Osteocyte (in vitro differentiated cells): ENCODE measurements at regions not wholly inside any gene's neighbourhood (a gene's known extent, or its start where the extent isn't known, plus 50 kb on each side); places are given as distances from the start of the nearest gene placed in this dataset.

Experiments used
- DNase-seq: peaks from one replicate; pipeline ENCODE4 v3.0.0; 2021; ENCODE audit warnings: mixed read lengths; ENCODE audit not compliant: unreplicated experiment; ENCODE audit errors: extremely low spot score
- H3K27ac Mint-ChIP-seq: one replicate; pipeline ENCODE4 v1.8.0; 2021; ENCODE audit warnings: mild to moderate bottlenecking, mixed read lengths; ENCODE audit not compliant: unreplicated experiment
- H3K27me3 Mint-ChIP-seq: one replicate; pipeline ENCODE4 v1.8.0; 2021; ENCODE audit warnings: mixed read lengths; ENCODE audit not compliant: unreplicated experiment
- H3K36me3 Mint-ChIP-seq: one replicate; pipeline ENCODE4 v1.8.0; 2021; ENCODE audit warnings: mixed read lengths; ENCODE audit not compliant: unreplicated experiment
- H3K4me1 Mint-ChIP-seq: one replicate; pipeline ENCODE4 v1.8.0; 2021; ENCODE audit warnings: mixed read lengths; ENCODE audit not compliant: unreplicated experiment
- H3K4me3 Mint-ChIP-seq: one replicate; pipeline ENCODE4 v1.8.0; 2021; ENCODE audit warnings: mild to moderate bottlenecking, moderate library complexity, mixed read lengths; ENCODE audit not compliant: unreplicated experiment
- H3K9me3 Mint-ChIP-seq: one replicate; pipeline ENCODE4 v1.8.0; 2021; ENCODE audit warnings: mixed read lengths; ENCODE audit not compliant: unreplicated experiment
- TF ChIP-seq, protein P1 (sequence below): fragments of 200-600 bp; sonication (generic); IDR thresholded peaks from 2 replicates; pipeline ENCODE4 v1.5.0; 2021; ENCODE audit warnings: antibody characterized with exemption, mild to moderate bottlenecking, moderate library complexity

DNA sequence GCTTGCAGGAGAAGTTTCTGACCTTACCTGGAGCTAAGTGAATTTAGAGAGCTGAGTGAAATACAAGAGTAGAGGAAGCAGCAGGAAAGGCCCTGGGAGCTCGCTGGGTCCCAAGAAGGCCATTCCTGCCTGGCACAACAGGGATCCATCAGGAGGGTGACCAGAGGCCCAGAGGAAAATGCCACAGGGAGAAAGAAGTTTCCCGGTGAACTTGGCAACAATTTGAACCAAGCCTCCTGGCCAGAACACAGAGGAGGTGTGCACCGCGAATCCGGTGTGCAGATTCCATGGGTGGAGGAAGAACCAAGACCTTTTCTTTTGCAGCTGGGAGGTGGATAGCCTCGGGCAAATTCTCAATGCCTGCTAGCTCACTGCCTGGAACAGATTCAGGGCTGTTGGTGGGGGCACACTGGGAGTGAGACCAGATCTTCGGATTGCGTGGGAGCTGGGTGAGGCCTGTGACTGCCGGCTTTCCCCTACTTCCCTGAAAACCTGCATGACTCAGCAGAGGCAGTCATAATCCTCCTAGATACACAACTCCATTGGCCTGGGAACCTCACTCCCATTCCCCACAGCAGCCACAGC lies 1850.9 kb upstream of the NUDT12 start:
- TF ChIP-seq, protein P1, sequence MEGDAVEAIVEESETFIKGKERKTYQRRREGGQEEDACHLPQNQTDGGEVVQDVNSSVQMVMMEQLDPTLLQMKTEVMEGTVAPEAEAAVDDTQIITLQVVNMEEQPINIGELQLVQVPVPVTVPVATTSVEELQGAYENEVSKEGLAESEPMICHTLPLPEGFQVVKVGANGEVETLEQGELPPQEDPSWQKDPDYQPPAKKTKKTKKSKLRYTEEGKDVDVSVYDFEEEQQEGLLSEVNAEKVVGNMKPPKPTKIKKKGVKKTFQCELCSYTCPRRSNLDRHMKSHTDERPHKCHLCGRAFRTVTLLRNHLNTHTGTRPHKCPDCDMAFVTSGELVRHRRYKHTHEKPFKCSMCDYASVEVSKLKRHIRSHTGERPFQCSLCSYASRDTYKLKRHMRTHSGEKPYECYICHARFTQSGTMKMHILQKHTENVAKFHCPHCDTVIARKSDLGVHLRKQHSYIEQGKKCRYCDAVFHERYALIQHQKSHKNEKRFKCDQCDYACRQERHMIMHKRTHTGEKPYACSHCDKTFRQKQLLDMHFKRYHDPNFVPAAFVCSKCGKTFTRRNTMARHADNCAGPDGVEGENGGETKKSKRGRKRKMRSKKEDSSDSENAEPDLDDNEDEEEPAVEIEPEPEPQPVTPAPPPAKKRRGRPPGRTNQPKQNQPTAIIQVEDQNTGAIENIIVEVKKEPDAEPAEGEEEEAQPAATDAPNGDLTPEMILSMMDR = no peak
- DNase-seq = no peak
- H3K4me1 Mint-ChIP-seq = no peaks in the 10 kb centered on the region
- H3K4me3 Mint-ChIP-seq = no peak overlapping the region
- no peaks in the 10 kb centered on the region for H3K27me3 Mint-ChIP-seq
- H3K36me3 Mint-ChIP-seq = no peaks in the 10 kb centered on the region
- peaks cover 43% of the 10 kb centered on the region for H3K9me3 Mint-ChIP-seq
- no peak overlapping the region for H3K27ac Mint-ChIP-seq

DNA sequence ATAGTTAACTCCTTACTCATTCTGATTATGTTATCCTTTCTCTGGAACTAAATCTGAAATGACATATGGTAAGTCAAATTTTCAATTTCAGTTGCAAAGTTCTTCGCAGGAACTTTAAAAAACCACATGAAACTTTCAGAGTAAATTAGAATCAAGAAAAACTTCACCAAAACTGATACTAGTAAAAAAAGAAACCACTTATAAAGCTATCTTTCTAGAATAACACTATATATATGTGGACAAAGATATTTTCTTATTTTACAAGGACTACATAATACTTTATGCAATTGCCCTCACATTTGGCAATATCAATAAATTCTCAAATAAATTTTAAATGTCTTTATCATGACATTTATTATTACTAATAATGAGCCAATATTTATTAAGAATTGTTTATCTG lies 1847.1 kb upstream of the NUDT12 start:
- H3K27me3 Mint-ChIP-seq = no peaks in the 10 kb centered on the region
- no peak for DNase-seq
- H3K9me3 Mint-ChIP-seq = peaks cover 14% of the 10 kb centered on the region
- H3K4me3 Mint-ChIP-seq = no peak overlapping the region
- no peaks in the 10 kb centered on the region for H3K36me3 Mint-ChIP-seq
- no peaks in the 10 kb centered on the region for H3K4me1 Mint-ChIP-seq
- no peak overlapping the region for H3K27ac Mint-ChIP-seq
- TF ChIP-seq, protein P1 = no peak

DNA sequence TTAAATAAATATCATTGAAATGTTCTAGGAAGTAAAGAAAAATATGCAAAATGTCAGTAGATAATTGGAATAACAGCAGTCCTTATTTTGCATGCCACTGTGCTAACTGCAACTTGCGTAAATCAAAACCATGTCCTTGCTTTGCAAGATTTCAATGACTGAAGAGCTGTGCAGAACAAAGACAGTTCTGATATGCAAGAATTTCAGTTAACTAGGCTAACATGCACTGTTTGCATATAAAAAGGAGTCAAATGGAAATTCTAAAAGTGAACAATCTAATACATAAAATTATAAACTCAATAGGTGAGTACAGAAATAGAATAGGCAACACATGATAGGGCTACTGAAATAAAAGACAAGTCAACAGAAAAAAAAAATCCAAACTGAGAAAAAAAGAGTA lies 1844.6 kb upstream of the NUDT12 start:
- Mint-ChIP-seq H3K27me3 (no peaks in the 10 kb centered on the region), H3K4me1 (no peaks in the 10 kb centered on the region), H3K4me3 (no peak overlapping the region), H3K9me3 (peaks cover 8% of the 10 kb centered on the region), H3K36me3 (no peaks in the 10 kb centered on the region), H3K27ac (no peak overlapping the region)
- TF ChIP-seq, protein P1 = no peak
- no peak for DNase-seq

DNA sequence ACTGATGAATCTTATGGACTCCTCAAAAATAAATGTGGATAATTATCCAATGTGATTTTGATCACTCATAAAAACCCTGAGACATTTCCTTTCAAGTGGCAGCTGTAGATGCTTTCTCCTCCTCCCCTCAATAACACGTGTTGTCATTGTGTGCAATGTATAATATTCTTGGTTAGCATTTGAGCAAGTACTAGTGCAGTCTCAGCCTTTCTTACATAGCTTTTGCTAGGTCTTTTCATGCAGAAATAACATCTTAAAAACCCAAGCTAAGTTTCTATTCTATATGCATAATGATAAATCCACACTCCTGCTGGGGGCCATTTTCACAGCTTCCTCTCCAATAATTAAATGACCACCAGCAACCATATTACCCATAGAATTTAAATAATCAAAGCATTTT lies 1835.2 kb upstream of the NUDT12 start:
- Mint-ChIP-seq H3K9me3 (peaks cover 8% of the 10 kb centered on the region), H3K27me3 (no peaks in the 10 kb centered on the region), H3K36me3 (no peaks in the 10 kb centered on the region), H3K4me3 (no peak overlapping the region), H3K27ac (no peak overlapping the region), H3K4me1 (no peaks in the 10 kb centered on the region)
- TF ChIP-seq, protein P1 = no peak
- no peak for DNase-seq

DNA sequence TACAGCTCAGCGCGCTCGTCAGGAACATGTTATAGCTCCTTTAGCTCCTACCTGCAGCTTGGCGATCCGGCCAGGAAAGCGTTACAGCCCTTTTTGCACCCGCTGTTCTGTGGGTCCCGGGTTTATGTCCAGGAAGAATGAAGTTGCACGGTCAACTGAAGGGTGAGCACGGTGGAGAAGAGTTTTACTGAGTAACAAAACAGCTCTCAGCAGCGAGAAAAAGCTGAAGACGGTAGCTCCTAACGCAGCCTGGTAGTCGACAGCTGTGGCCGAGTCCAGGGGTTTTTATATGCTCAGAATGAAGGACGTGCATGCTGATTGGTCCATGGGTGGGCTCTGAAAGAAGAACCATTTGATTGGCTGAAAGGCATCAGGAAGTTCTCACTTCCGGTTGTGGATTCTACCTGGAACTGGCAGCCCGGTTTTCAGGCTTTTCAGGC lies 1830.1 kb upstream of the NUDT12 start:
- Mint-ChIP-seq H3K27ac (no peak overlapping the region), H3K36me3 (no peaks in the 10 kb centered on the region), H3K9me3 (no peaks in the 10 kb centered on the region), H3K4me3 (no peak overlapping the region), H3K27me3 (no peaks in the 10 kb centered on the region), H3K4me1 (no peaks in the 10 kb centered on the region)
- TF ChIP-seq, protein P1 = no peak
- DNase-seq = no peak
